Thoracic aorta (tissue), 2 donors: ENCODE measurements at regions not wholly inside any gene's neighbourhood (a gene's known extent, or its start where the extent isn't known, plus 50 kb on each side); places are given as distances from the start of the nearest gene placed in this dataset.

Experiments used
- ATAC-seq: fragments of 150-250 bp; one replicate; pipeline ENCODE4 v1.8.0; 2017; ENCODE audit warnings: low read depth; ENCODE audit not compliant: insufficient number of reproducible peaks, low FRiP score
- DNase-seq: peaks from one replicate; pipeline ENCODE4 v3.0.0-alpha.2; 2020; ENCODE audit warnings: low spot score
- H3K27ac ChIP-seq, 2 donors: fragments of 200-600 bp; sonication (generic); 1 replicate in 1 of 2; 2 replicates in 1 of 2; pipeline ENCODE4 v1.5.1; 2016; ENCODE audit warnings: mild to moderate bottlenecking in 2 of 2, moderate library complexity in 2 of 2
- H3K27me3 ChIP-seq: fragments of 200-600 bp; sonication (generic); replicated peaks from 2 replicates; pipeline ENCODE4 v1.6.0; 2016; ENCODE audit warnings: mild to moderate bottlenecking; ENCODE audit not compliant: insufficient read depth
- H3K36me3 ChIP-seq: fragments of 200-600 bp; sonication (generic); one replicate; pipeline ENCODE4 v1.5.1; 2016
- H3K4me1 ChIP-seq, 2 donors: fragments of 200-600 bp; sonication (generic); 1 replicate in 1 of 2; 2 replicates in 1 of 2; pipeline versions ENCODE4 v1.5.1 to v1.6.0; 2016; ENCODE audit warnings: low read depth in 2 of 2, mild to moderate bottlenecking in 1 of 2; ENCODE audit not compliant: control insufficient read depth in 1 of 2
- H3K4me3 ChIP-seq: fragments of 200-600 bp; sonication (generic); 2 replicates; pipeline ENCODE4 v1.5.1; 2016; ENCODE audit warnings: mild to moderate bottlenecking
- H3K9me3 ChIP-seq: fragments of 200-600 bp; sonication (generic); 2 replicates; pipeline ENCODE4 v1.5.1; 2016
- CTCF ChIP-seq: fragments of 200-600 bp; sonication (generic); IDR thresholded peaks from one replicate; pipeline ENCODE4 v1.5.1; 2019; ENCODE audit warnings: antibody characterized with exemption

GRCh38 chr9:109721001-109721400 lies 59.0 kb upstream of the PALM2AKAP2 start:
- no peak for ATAC-seq
- no peak for TF ChIP-seq CTCF
- no peaks in the 10 kb centered on the region for H3K36me3 ChIP-seq
- no peak overlapping the region for H3K27ac ChIP-seq
- H3K27me3 ChIP-seq: no peaks in the 10 kb centered on the region
- no peak overlapping the region for H3K4me3 ChIP-seq
- no peak for DNase-seq
- H3K9me3 ChIP-seq: no peaks in the 10 kb centered on the region
- H3K4me1 ChIP-seq: peaks cover 3 to 7% of the 10 kb centered on the region in 2 donors

GRCh38 chr9:109722007-109722406 lies 58.0 kb upstream of the PALM2AKAP2 start:
- no peaks in the 10 kb centered on the region for H3K36me3 ChIP-seq
- no peak overlapping the region for H3K27ac ChIP-seq
- DNase-seq: no peak
- no peaks in the 10 kb centered on the region for H3K9me3 ChIP-seq
- TF ChIP-seq CTCF: no peak
- H3K4me1 ChIP-seq: peaks cover 3 to 7% of the 10 kb centered on the region in 2 donors
- no peak overlapping the region for H3K4me3 ChIP-seq
- H3K27me3 ChIP-seq: no peaks in the 10 kb centered on the region
- no peak for ATAC-seq

GRCh38 chr9:109723781-109724180 lies 56.2 kb upstream of the PALM2AKAP2 start:
- Histone ChIP-seq H3K27ac (no peak overlapping the region), H3K27me3 (no peaks in the 10 kb centered on the region), H3K9me3 (no peaks in the 10 kb centered on the region), H3K4me1 (peaks cover 3 to 8% of the 10 kb centered on the region in 2 donors), H3K4me3 (no peak overlapping the region), H3K36me3 (no peaks in the 10 kb centered on the region)
- DNase-seq (no peak), ATAC-seq (no peak)
- TF ChIP-seq CTCF: no peak

GRCh38 chr9:109725460-109725859 lies 54.5 kb upstream of the PALM2AKAP2 start:
- no peak overlapping the region for H3K4me3 ChIP-seq
- no peaks in the 10 kb centered on the region for H3K27me3 ChIP-seq
- H3K36me3 ChIP-seq: no peaks in the 10 kb centered on the region
- no peak for TF ChIP-seq CTCF
- no peaks in the 10 kb centered on the region for H3K9me3 ChIP-seq
- H3K4me1 ChIP-seq: peaks cover 3 to 12% of the 10 kb centered on the region in 2 donors
- ATAC-seq (no peak), DNase-seq (no peak)
- no peak overlapping the region for H3K27ac ChIP-seq

GRCh38 chr9:109726119-109726518 lies 53.9 kb upstream of the PALM2AKAP2 start:
- Histone ChIP-seq H3K27ac (no peak overlapping the region), H3K36me3 (no peaks in the 10 kb centered on the region), H3K4me1 (peaks cover under 1 to 9% of the 10 kb centered on the region in 2 donors), H3K27me3 (no peaks in the 10 kb centered on the region), H3K9me3 (no peaks in the 10 kb centered on the region), H3K4me3 (no peak overlapping the region)
- TF ChIP-seq CTCF: no peak
- DNase-seq (no peak), ATAC-seq (no peak)
